Stimulated activated CD4-positive, alpha-beta T cell treated with anti-CD3 and anti-CD28 coated beads, Interleukin-2, amount 100 ng/mL, for 48 hours (primary cell): ENCODE measurements at regions not wholly inside any gene's neighbourhood (a gene's known extent, or its start where the extent isn't known, plus 50 kb on each side); places are given as distances from the start of the nearest gene placed in this dataset.

Experiments
- DNase-seq, 2 donors: peaks; one replicate each; pipeline ENCODE4 v3.0.0-alpha.2; 2020

GRCh38 chr1:59032228-59032627 lies 248.4 kb upstream of the JUN start:
- DNase-seq = no peak

GRCh38 chr1:59033761-59034160 lies 249.9 kb upstream of the JUN start:
- no peak for DNase-seq

DNA sequence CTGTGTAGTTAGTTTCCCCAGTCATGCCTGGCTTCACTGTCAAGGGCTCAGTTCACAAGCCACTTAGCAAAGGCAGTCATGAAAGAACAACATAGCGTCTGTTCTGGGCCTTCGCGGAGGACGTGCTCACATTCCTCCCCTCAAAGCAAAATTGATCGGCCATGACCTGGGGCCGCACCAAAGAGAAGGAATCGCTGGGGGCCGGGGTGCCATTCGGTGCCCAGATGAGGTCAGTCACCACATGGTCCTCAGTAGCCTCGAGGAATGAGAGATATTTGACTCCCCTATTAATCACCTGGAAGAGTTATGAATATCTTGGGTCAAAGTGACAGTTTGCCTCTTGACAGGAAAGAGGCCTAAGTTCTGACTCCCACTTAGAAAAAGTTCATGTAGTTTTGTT lies 251.1 kb upstream of the JUN start:
- DNase-seq = no peak

DNA sequence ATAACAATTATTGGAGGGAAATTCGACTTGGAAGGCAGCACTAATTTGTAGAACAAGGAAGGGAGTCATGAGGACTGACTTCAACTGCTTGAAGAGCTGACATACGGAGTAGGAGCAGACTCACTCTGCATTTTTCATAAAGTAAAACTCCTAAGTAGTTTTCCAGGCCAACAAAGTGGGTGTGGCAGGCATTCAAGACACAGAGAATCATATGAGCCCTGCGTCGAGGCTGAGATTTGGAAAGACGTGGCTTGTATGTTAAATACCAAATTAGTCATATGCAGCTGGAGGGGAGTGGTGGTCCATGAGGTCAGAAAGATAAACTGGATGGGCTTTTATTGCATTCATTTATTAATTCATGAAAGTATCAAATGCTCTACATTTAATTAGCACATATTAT lies 255.7 kb upstream of the JUN start:
- no peak for DNase-seq

GRCh38 chr1:59040486-59040885 lies 256.4 kb upstream of the FGGY start:
- no peak for DNase-seq

DNA sequence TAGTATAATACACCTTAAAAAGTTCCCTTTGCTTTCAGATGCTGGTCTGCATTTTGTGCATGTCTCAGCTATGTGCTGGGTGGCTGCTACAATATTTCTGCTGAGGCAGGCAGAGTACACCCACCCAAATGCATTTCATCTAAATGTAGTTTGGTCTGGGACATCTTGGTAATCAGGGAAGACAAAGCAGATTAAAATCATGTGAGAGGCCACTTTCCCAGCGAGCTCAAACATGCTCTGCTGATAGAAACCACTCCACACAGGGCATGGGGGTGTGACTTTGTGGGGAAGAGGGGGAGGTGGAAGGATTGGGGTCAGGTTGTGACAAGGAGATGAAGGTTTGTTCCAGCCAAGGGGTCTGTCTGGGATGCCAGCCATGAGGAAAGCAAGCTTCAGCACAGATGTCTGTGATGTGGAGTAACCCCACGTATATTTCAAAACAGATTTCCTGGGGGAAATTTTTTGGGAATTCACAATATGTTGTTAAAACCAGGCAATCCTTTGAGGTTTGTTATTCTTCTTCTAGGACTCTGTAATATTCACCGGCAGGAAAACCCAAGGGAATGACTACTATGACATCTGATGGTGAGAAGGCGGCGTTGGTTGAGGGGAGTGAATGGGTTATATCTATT lies 255.1 kb upstream of the FGGY start:
- DNase-seq = no peak

- no peak for DNase-seq
Observed at GRCh38 chr1:59043796-59044195, 253.1 kb upstream of the FGGY start.

GRCh38 chr1:59044535-59045121 lies 252.3 kb upstream of the FGGY start:
- DNase-seq = no peak

GRCh38 chr1:59045137-59045536 lies 251.8 kb upstream of the FGGY start:
- DNase-seq = no peak

- DNase-seq = no peak
Observed at GRCh38 chr1:59045636-59046035, 251.3 kb upstream of the FGGY start.

DNA sequence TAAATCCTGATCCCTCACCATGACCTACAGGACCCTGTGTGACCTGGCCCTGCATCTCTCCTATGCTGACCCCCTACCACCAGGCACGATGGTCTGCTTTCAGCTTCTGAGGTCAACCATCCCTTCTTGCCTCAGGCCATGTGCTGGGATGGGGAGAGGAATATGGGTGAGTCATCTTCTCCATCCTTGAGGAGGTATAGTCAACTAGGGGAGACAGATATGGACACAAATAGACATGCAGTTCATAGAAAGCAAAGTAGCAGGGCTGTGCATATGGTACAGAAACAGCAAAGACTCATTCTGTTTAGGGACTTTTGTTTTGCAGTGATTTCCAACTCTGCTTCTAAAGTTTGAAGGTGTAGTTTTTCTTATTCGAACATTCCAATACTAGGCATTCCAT lies 250.8 kb upstream of the FGGY start:
- no peak for DNase-seq

DNA sequence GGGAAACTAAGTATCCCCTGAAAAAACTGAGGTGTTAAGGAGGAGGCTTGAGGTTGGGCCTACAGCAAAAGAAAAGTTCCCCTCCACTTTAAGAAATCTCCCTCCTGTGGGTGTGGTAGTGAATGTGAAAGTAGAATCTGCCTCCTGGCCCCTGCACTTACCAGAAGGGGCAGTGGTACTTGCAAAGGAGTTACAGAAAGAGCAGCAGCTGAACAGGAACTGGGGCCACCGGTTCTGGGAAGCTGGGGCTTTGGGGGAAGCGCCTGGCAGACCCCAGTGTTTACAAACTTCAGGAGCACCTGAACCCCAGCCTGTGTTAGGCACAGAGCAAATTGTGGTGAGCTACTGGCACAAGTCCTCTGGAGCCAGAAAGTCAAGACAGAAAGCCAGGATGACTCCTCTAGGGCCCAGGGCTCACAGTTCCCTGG lies 250.2 kb upstream of the FGGY start:
- peak in 1 of 2 donors; percentile 23 for DNase-seq

- DNase-seq = no peak
Observed at GRCh38 chr1:59051007-59051406, 245.9 kb upstream of the FGGY start.

DNA sequence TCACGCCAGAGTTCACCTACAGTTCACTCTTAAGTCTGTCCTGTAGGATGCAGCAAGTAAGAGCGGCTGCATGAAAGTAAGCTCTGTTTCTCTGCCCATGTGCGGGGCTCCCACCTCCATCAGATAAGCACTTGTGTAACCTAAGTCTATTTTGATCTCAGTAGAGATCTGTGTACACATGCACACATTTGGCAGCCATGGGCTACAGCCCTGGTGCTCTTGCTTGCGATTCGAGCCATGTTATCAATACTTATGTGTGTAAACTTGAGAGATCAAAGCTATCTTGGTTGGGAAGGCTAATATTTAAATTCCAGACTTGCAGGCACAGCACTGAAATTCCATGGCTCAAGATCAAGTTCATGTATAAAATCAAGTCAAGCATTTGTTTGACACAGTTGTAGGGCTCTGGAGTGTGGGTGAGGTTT lies 244.7 kb upstream of the FGGY start:
- DNase-seq = no peak

GRCh38 chr1:59054172-59054571 lies 242.7 kb upstream of the FGGY start:
- DNase-seq = no peak

GRCh38 chr1:59055908-59056719 lies 240.8 kb upstream of the FGGY start:
- DNase-seq = no peak

DNA sequence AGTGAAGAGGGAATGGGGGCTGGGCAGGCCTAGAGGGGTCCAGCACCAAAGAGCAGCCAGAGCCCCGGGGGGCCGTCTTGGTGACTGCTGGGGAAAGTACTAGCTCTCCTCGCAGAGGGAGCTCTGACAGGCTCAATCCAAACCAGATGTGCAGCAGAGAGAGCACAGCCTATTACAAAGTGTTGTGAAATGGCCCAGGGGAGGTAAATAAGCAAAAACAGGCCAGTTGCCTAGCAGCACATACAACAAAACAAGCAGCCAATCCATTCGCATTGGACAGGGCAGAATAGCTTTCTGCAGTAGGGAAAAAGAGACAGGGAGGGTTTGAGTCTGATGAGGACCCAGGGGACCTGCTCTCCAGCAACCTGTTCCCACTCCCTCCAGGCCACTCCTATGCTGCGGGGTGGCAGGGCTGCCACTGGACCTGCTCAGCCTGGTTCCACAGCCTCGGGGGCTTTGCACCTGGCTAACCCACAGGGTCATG lies 239.6 kb upstream of the FGGY start:
- DNase-seq = no peak

- DNase-seq = no peak
Observed at GRCh38 chr1:59057796-59058195, 239.1 kb upstream of the FGGY start.

DNA sequence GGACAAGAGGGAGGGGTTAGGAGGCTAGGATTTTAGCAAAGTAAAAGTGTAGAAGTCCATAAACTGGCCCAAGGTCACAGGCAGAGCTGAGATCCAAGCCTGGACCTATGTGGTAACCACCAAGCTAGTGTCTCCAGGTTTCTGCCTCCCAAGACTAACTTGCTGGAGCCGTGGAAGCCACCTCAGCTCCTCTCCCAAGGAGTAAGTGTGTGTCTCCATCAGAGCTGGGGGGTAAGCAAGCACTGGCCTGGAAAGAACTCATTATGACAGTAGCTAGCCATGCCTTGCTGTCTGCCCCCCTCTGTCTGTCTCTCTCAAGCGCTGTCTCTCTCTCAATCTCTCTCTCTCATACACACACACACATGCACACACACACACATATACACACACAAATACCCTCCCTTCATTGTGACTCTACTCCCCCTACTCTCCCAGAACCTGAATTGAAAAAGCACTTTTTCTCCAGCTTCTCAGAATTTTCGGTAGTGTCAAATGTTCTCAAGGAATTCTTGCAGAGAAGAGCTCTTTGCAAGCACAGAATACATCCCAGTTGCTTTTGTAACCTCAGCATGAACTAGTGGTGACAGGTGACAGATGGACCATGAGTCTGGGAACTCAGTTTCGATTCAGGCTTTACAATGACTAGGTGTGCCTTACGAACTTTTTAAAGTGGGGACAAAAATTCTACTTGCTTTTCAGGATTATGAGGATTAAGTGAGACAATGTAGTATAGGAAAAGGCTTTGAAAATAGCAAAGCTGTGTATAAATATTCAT lies 238.0 kb upstream of the FGGY start:
- DNase-seq = no peak

GRCh38 chr1:59061876-59062275 lies 235.0 kb upstream of the FGGY start:
- no peak for DNase-seq

GRCh38 chr1:59062743-59063142 lies 234.2 kb upstream of the FGGY start:
- DNase-seq = no peak

- no peak for DNase-seq
Observed at GRCh38 chr1:59063501-59063900, 233.4 kb upstream of the FGGY start.

- no peak for DNase-seq
Observed at GRCh38 chr1:59064592-59064991, 232.3 kb upstream of the FGGY start.
